ENCODE measurements at regions not wholly inside any gene's neighbourhood (a gene's known extent, or its start where the extent isn't known, plus 50 kb on each side); places are given as distances from the start of the nearest gene placed in this dataset.

DNA sequence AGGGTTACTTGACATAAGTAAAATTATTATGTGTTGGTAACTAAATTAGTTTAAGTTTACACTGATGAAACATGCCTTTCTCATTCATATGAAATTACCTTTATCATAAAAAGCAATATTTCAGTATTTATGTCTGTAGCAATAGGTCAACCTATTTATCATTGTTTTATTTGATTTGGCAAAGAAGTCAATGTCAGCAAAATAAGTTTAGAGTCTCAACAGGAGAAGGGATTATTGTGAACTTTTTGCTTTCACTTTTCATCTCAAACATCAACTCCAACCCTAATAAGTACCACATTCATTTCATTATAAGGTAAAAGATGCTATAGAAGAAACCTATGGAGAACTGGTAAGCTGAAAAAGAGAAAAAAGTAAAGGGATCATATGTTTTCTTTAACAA, 1015.4 kb upstream of the ADGRL4 start:
- Histone ChIP-seq H3K9ac (ENCODE audit: low read depth, low read length) (no peak overlapping the region), H3K36me3 (ENCODE audit: control insufficient read depth, insufficient read depth, low read length) (no peaks in the 10 kb centered on the region), H3K27me3 (ENCODE audit: control insufficient read depth, insufficient read depth, low read length) (no peaks in the 10 kb centered on the region), H3K4me3 (ENCODE audit: low read depth, low read length) (no peak overlapping the region), H3K9me3 (ENCODE audit: control insufficient read depth, insufficient read depth, low read length) (no peaks in the 10 kb centered on the region), H3K4me1 (ENCODE audit: control insufficient read depth, insufficient read depth, low read length) (no peaks in the 10 kb centered on the region)

DNA sequence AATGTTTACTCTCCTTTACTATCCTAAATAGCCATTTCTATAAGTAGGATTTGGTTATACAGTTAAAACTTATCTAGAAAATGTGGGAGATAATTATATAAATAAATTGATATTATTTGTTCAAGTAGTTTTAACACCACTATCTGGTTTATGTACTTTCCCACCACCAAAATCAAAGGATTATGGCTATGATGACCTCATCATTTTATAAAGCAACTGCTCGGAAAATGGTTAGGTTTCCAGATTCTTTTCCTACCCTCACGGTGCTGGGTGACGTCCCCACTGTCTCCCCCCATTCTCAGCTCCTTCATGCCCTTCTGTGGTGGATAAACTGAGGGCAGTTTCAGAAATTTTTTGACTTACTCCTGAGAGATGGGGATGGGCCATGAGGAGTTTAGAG, 1011.8 kb upstream of the ADGRL4 start:
- no peaks in the 10 kb centered on the region for H3K36me3 ChIP-seq (ENCODE audit: control insufficient read depth, insufficient read depth, low read length)
- no peaks in the 10 kb centered on the region for H3K27me3 ChIP-seq (ENCODE audit: control insufficient read depth, insufficient read depth, low read length)
- H3K9me3 ChIP-seq (ENCODE audit: control insufficient read depth, insufficient read depth, low read length) = no peaks in the 10 kb centered on the region
- no peak overlapping the region for H3K9ac ChIP-seq (ENCODE audit: low read depth, low read length)
- H3K4me3 ChIP-seq (ENCODE audit: low read depth, low read length) = no peak overlapping the region
- no peaks in the 10 kb centered on the region for H3K4me1 ChIP-seq (ENCODE audit: control insufficient read depth, insufficient read depth, low read length)

DNA sequence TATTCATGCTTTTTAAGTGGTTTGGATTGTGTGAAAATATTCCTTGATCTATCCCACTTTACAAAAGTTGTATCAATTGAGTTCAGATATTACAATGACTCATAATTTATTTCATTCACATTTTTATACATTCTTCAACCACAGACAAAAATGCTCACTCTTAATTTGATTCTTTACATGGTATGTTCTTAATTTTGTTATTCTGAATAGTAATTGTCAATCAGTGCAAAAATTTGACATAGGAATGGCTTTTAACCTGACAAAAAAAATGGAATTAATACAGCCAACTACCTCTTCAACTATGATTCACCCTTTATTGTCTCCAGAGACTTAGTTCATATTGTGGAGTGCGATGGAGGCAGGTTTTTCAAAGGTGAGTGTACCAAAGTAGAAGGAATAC, 1002.4 kb upstream of the ADGRL4 start:
- Histone ChIP-seq H3K27me3 (ENCODE audit: control insufficient read depth, insufficient read depth, low read length) (no peaks in the 10 kb centered on the region), H3K4me3 (ENCODE audit: low read depth, low read length) (no peak overlapping the region), H3K36me3 (ENCODE audit: control insufficient read depth, insufficient read depth, low read length) (no peaks in the 10 kb centered on the region), H3K9ac (ENCODE audit: low read depth, low read length) (no peak overlapping the region), H3K9me3 (ENCODE audit: control insufficient read depth, insufficient read depth, low read length) (no peaks in the 10 kb centered on the region), H3K4me1 (ENCODE audit: control insufficient read depth, insufficient read depth, low read length) (no peaks in the 10 kb centered on the region)

DNA sequence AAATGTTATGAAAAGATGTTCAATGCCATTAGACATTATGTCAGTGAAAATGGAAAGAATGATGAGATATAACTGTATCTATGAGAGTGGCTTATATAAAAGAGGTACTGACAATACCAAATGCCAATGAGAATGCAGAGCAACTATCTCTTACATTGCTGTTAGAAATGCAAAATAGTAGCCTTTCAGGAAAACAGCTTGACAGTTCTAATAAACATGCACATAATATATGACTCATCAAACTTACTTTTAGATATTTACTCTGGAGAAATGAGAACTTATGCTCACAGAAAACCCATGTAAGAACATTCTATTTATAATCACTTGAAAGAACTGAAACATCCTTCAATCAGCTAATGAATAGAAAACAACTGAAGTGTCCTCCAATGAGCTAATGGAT, 996.7 kb upstream of the ADGRL4 start:
- H3K9ac ChIP-seq (ENCODE audit: low read depth, low read length) = no peak overlapping the region

DNA sequence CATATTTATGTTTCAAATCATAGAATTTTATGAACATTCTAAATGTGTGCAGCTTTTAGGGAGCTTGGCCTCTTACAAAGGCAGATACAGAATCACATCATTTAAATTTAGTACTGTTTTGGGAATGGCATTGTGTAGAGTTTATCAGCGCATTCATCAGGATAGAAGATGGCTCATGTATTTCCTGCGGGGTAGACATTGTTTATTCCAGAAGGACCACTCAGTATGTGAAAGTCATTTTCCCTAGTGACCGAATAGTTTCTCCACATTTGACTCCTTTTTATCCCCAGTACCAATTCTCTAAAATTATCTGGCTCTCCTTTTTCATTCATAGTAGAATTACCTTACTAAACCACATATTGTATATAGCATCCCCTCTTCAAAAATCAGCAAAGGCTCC, 981.9 kb upstream of the ADGRL4 start:
- H3K27me3 ChIP-seq (ENCODE audit: control insufficient read depth, insufficient read depth, low read length) = no peaks in the 10 kb centered on the region
- no peaks in the 10 kb centered on the region for H3K4me1 ChIP-seq (ENCODE audit: control insufficient read depth, insufficient read depth, low read length)
- H3K4me3 ChIP-seq (ENCODE audit: low read depth, low read length) = no peak overlapping the region
- no peaks in the 10 kb centered on the region for H3K36me3 ChIP-seq (ENCODE audit: control insufficient read depth, insufficient read depth, low read length)
- H3K9ac ChIP-seq (ENCODE audit: low read depth, low read length) = no peak overlapping the region
- H3K9me3 ChIP-seq (ENCODE audit: control insufficient read depth, insufficient read depth, low read length) = no peaks in the 10 kb centered on the region

More for the DNA sequence above, 996.7 kb upstream of the ADGRL4 start:
- Histone ChIP-seq H3K36me3 (ENCODE audit: control insufficient read depth, insufficient read depth, low read length) (no peaks in the 10 kb centered on the region), H3K4me1 (ENCODE audit: control insufficient read depth, insufficient read depth, low read length) (no peaks in the 10 kb centered on the region), H3K9me3 (ENCODE audit: control insufficient read depth, insufficient read depth, low read length) (no peaks in the 10 kb centered on the region), H3K4me3 (ENCODE audit: low read depth, low read length) (no peak overlapping the region), H3K27me3 (ENCODE audit: control insufficient read depth, insufficient read depth, low read length) (no peaks in the 10 kb centered on the region)

DNA sequence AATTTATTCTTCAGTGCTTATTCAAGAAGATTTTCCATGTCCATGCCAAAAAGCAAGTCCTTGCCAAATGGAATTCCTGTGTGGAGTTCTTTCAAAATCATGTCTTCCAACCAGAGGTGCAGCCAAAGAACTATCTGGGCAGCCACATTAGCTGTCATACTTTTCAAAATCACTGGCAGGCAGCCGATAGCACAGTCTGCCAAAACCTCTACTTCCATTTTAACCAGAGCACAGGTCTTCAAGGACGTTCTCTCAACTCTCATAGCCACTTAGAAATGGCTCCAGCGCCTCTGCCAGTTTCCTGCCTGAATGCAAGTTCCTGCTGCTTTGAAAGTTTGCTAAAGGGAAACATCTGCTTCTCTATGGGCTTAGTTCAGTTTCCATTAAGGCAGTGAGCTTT, 975.7 kb upstream of the ADGRL4 start:
- no peaks in the 10 kb centered on the region for H3K36me3 ChIP-seq (ENCODE audit: control insufficient read depth, insufficient read depth, low read length)
- no peak overlapping the region for H3K9ac ChIP-seq (ENCODE audit: low read depth, low read length)
- no peaks in the 10 kb centered on the region for H3K4me1 ChIP-seq (ENCODE audit: control insufficient read depth, insufficient read depth, low read length)
- H3K27me3 ChIP-seq (ENCODE audit: control insufficient read depth, insufficient read depth, low read length) = no peaks in the 10 kb centered on the region
- no peaks in the 10 kb centered on the region for H3K9me3 ChIP-seq (ENCODE audit: control insufficient read depth, insufficient read depth, low read length)
- H3K4me3 ChIP-seq (ENCODE audit: low read depth, low read length) = no peak overlapping the region

DNA sequence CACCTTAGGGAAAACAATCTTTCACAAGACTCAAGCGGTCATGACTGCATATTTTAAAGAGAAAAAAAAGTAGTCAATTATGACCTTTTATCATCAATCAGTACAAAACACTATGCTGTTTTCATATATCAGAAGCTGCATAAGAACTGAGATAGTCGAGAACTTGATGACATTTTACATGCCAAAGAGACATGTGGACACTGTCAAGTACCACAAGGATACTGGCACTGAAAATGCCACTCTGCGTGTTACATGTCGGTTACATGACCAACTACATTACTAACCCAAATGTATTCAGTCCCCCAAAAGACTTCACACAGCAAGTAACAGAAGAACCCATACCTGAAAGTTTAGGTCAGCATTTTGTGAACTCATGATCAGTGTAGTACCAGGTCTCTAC, 975.0 kb upstream of the ADGRL4 start:
- no peaks in the 10 kb centered on the region for H3K36me3 ChIP-seq (ENCODE audit: control insufficient read depth, insufficient read depth, low read length)
- H3K27me3 ChIP-seq (ENCODE audit: control insufficient read depth, insufficient read depth, low read length) = no peaks in the 10 kb centered on the region
- no peak overlapping the region for H3K9ac ChIP-seq (ENCODE audit: low read depth, low read length)
- H3K4me1 ChIP-seq (ENCODE audit: control insufficient read depth, insufficient read depth, low read length) = no peaks in the 10 kb centered on the region
- H3K9me3 ChIP-seq (ENCODE audit: control insufficient read depth, insufficient read depth, low read length) = no peaks in the 10 kb centered on the region
- H3K4me3 ChIP-seq (ENCODE audit: low read depth, low read length) = no peak overlapping the region

DNA sequence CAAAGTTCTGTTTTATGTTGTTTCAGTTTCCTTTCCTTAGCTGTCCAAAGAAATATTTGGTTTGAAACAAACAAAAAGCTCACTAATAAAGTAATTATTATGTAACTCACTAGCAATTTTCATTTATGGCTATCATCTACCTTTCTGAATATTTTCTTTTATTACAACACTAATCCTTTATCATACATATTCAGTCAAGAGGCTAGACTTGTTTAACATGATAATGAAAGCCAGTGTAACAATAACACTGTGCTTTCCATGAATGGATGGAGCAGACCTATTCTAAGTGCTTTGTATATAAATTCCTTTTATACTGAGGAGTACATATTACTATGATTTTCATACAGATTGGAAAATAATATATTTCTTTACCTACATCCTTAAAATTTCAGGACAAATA, 972.8 kb upstream of the ADGRL4 start:
- H3K9me3 ChIP-seq (ENCODE audit: control insufficient read depth, insufficient read depth, low read length) = no peaks in the 10 kb centered on the region

DNA sequence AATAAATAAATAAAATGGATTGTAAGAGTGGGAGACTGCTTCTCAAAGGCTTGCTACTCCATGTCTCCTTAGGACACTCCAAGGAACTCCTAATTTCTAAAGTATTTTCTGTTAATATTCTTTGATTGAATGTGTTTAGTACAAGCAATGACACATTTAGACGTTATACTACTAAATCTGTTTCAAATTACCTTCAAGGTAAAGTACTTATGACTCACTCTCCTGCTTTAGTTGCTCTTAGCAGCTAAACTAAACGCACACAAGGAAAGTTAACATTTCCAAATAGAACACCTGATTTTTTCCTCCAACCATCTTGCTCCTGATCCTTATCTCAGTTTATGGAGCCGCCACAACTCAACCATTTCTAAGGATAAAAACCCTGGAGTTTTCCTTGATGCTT, 969.8 kb upstream of the ADGRL4 start:
- H3K9me3 ChIP-seq (ENCODE audit: control insufficient read depth, insufficient read depth, low read length) = no peaks in the 10 kb centered on the region
- no peak overlapping the region for H3K4me3 ChIP-seq (ENCODE audit: low read depth, low read length)
- no peak overlapping the region for H3K9ac ChIP-seq (ENCODE audit: low read depth, low read length)
- H3K36me3 ChIP-seq (ENCODE audit: control insufficient read depth, insufficient read depth, low read length) = no peaks in the 10 kb centered on the region
- no peaks in the 10 kb centered on the region for H3K27me3 ChIP-seq (ENCODE audit: control insufficient read depth, insufficient read depth, low read length)
- H3K4me1 ChIP-seq (ENCODE audit: control insufficient read depth, insufficient read depth, low read length) = no peaks in the 10 kb centered on the region

More for the DNA sequence above, 972.8 kb upstream of the ADGRL4 start:
- Histone ChIP-seq H3K4me1 (ENCODE audit: control insufficient read depth, insufficient read depth, low read length) (no peaks in the 10 kb centered on the region), H3K4me3 (ENCODE audit: low read depth, low read length) (no peak overlapping the region), H3K36me3 (ENCODE audit: control insufficient read depth, insufficient read depth, low read length) (no peaks in the 10 kb centered on the region), H3K27me3 (ENCODE audit: control insufficient read depth, insufficient read depth, low read length) (no peaks in the 10 kb centered on the region), H3K9ac (ENCODE audit: low read depth, low read length) (no peak overlapping the region)

DNA sequence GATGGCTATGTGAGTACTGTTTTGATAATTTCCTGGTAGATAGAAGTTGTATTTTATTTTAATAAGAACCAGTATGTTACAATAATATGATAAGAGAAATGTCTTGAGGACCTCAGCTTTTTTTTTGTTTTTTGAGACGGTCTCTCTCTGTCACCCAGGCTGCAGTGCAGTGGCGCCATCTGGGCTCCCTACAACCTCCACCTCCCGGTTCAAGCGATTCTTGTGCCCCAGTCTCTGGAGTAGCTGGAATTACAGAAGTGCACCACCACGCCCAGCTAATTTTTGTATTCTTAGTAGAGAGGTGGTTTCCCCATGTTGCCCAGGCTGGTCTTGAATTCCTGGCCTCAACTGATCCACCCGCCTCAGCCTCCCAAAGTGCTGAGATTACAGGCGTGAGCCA, 968.1 kb upstream of the ADGRL4 start:
- no peaks in the 10 kb centered on the region for H3K27me3 ChIP-seq (ENCODE audit: control insufficient read depth, insufficient read depth, low read length)
- H3K4me3 ChIP-seq (ENCODE audit: low read depth, low read length) = no peak overlapping the region
- H3K9me3 ChIP-seq (ENCODE audit: control insufficient read depth, insufficient read depth, low read length) = no peaks in the 10 kb centered on the region
- H3K9ac ChIP-seq (ENCODE audit: low read depth, low read length) = no peak overlapping the region
- no peaks in the 10 kb centered on the region for H3K4me1 ChIP-seq (ENCODE audit: control insufficient read depth, insufficient read depth, low read length)
- H3K36me3 ChIP-seq (ENCODE audit: control insufficient read depth, insufficient read depth, low read length) = no peaks in the 10 kb centered on the region

DNA sequence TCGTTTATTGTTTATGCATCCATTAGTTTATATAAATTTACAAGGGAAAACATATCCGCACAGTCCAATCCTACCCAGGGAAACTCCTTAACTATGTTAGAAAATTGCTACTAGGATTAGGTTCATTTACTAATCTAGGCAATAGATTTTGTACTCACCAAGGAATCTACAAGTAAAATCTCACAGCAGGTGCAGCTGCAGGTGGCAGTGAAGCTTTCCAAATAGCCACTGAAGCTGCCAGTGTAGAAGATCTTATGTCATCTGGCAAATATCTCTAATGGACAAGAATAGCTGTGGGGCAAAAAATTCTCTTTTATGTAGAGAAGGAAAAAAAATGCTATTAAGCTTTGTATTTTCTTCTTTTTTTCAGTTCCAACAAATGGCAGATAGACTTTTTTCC, 963.4 kb upstream of the ADGRL4 start:
- peaks cover 2% of the 10 kb centered on the region for H3K4me1 ChIP-seq (ENCODE audit: control insufficient read depth, insufficient read depth, low read length)

DNA sequence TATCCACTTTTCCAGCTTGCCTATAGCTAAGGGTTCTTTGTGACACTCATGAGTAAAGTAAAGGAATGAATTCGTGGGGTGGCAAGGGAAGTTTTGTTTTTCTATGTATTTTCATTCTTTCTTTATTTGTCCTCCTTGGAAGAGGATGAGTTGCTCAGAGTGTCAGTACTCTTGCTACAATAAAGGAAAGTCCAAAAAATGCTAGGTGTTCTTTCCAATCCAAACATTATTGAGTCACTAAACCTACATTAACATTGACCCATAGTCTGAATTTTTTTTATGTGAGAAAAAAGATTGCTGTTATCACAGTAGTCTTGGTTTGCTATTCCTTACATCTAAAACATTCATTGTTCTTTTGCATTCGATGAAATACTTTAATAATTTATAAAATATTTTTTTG, 959.9 kb upstream of the ADGRL4 start:
- no peak overlapping the region for H3K4me3 ChIP-seq (ENCODE audit: low read depth, low read length)
- H3K9me3 ChIP-seq (ENCODE audit: control insufficient read depth, insufficient read depth, low read length) = no peaks in the 10 kb centered on the region
- H3K27me3 ChIP-seq (ENCODE audit: control insufficient read depth, insufficient read depth, low read length) = no peaks in the 10 kb centered on the region
- H3K9ac ChIP-seq (ENCODE audit: low read depth, low read length) = no peak overlapping the region
- H3K36me3 ChIP-seq (ENCODE audit: control insufficient read depth, insufficient read depth, low read length) = no peaks in the 10 kb centered on the region
- H3K4me1 ChIP-seq (ENCODE audit: control insufficient read depth, insufficient read depth, low read length) = peaks cover 2% of the 10 kb centered on the region

More for the DNA sequence above, 963.4 kb upstream of the ADGRL4 start:
- H3K9me3 ChIP-seq (ENCODE audit: control insufficient read depth, insufficient read depth, low read length) = no peaks in the 10 kb centered on the region
- no peak overlapping the region for H3K4me3 ChIP-seq (ENCODE audit: low read depth, low read length)
- no peaks in the 10 kb centered on the region for H3K27me3 ChIP-seq (ENCODE audit: control insufficient read depth, insufficient read depth, low read length)
- H3K36me3 ChIP-seq (ENCODE audit: control insufficient read depth, insufficient read depth, low read length) = no peaks in the 10 kb centered on the region
- no peak overlapping the region for H3K9ac ChIP-seq (ENCODE audit: low read depth, low read length)

DNA sequence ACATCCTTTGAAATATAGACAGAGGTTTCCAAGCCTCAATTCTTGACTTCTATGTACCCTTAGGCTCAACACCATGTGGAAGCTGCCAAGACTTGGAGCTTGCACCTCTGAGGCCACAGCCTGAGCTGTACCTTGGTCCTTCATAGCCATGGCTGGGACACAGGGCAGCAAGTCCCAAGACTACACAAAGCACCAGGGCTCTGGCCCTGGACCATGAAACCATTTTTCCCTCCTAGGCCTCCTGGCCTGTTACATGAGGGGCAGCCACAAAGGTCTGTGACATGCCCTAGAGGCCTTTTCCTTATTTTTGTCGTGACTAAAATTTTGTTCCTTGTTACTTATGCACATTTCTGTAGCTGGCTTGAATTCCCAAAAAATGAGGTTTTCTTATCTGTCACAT, 953.1 kb upstream of the ADGRL4 start:
- Histone ChIP-seq H3K27me3 (ENCODE audit: control insufficient read depth, insufficient read depth, low read length) (no peaks in the 10 kb centered on the region), H3K9me3 (ENCODE audit: control insufficient read depth, insufficient read depth, low read length) (peaks cover 5% of the 10 kb centered on the region), H3K9ac (ENCODE audit: low read depth, low read length) (no peak overlapping the region)

More for the DNA sequence above, 953.1 kb upstream of the ADGRL4 start:
- no peaks in the 10 kb centered on the region for H3K36me3 ChIP-seq (ENCODE audit: control insufficient read depth, insufficient read depth, low read length)
- no peak overlapping the region for H3K4me3 ChIP-seq (ENCODE audit: low read depth, low read length)
- no peaks in the 10 kb centered on the region for H3K4me1 ChIP-seq (ENCODE audit: control insufficient read depth, insufficient read depth, low read length)

Measured in iPS-15b (cell line).